Tibial nerve (tissue), 4 donors: ENCODE measurements at regions not wholly inside any gene's neighbourhood (a gene's known extent, or its start where the extent isn't known, plus 50 kb on each side); places are given as distances from the start of the nearest gene placed in this dataset.

ENCODE experiments used
- DNase-seq, 2 donors: peaks; one replicate each; pipeline ENCODE4 v3.0.0-alpha.2; 2019; ENCODE audit warnings: low spot score in 2 of 2
- H3K27ac ChIP-seq, 4 donors: fragments of 200-600 bp; sonication (generic) in 3 of 4; one replicate each; pipeline ENCODE4 v1.5.1; 2017 to 2019; ENCODE audit warnings: mild to moderate bottlenecking in 1 of 4
- H3K27me3 ChIP-seq, 2 donors: fragments of 200-600 bp; sonication (generic) in 1 of 2; one replicate each; pipeline versions ENCODE4 v1.5.1 to v1.6.0; 2017 to 2019
- H3K36me3 ChIP-seq, 3 donors: fragments of 200-600 bp; sonication (generic); one replicate each; pipeline ENCODE4 v1.5.1; 2018 to 2019
- H3K4me1 ChIP-seq, 4 donors: fragments of 200-600 bp; sonication (generic) in 3 of 4; one replicate each; pipeline ENCODE4 v1.5.1; 2017 to 2019
- H3K4me3 ChIP-seq, 4 donors: fragments of 200-600 bp; sonication (generic) in 3 of 4; one replicate each; pipeline ENCODE4 v1.5.1; 2017 to 2019; ENCODE audit warnings: mild to moderate bottlenecking in 1 of 4, moderate library complexity in 1 of 4
- H3K9me3 ChIP-seq, 4 donors: fragments of 200-600 bp; sonication (generic) in 3 of 4; one replicate each; pipeline ENCODE4 v1.5.1; 2017 to 2019
- CTCF ChIP-seq, 5 experiments: fragments of 200-600 bp in 3 of 5; fragments of 450-650 bp in 2 of 5; sonication (generic) in 3 of 5; IDR thresholded peaks; one replicate each; pipeline ENCODE4 v1.5.1; 2016 to 2019; ENCODE audit warnings: antibody characterized with exemption in 5 of 5, mild to moderate bottlenecking in 3 of 5, moderate library complexity in 2 of 5
- EP300 ChIP-seq, 2 donors: sonication (generic); formaldehyde crosslinking; IDR thresholded peaks; one replicate each; pipeline ENCODE4 v1.6.1; 2017; ENCODE audit warnings: antibody characterized with exemption in 2 of 2, mild to moderate bottlenecking in 1 of 2
- POLR2A ChIP-seq, 2 donors: fragments of 450-650 bp; IDR thresholded peaks; one replicate each; pipeline ENCODE4 v1.6.1; 2017; ENCODE audit warnings: antibody characterized with exemption in 2 of 2, mild to moderate bottlenecking in 2 of 2, moderate library complexity in 2 of 2
- WGBS, 2 donors: methylation state at CpG; one replicate each; pipeline ENCODE4 v1.1.5; 2018; 5-methylcytosine and 5-hydroxymethylcytosine counted together

GRCh38 chr1:214970016-214970415, 112.5 kb upstream of the KCNK2 start:
- no peak for DNase-seq
- H3K36me3 ChIP-seq = no peaks in the 10 kb centered on the region
- TF ChIP-seq CTCF (IDR thresholded peaks at IDR 0.05) (no peak), POLR2A (IDR thresholded peaks at IDR 0.05) (no peak), EP300 (IDR thresholded peaks at IDR 0.05) (no peak)
- no peaks in the 10 kb centered on the region for H3K27me3 ChIP-seq
- H3K4me3 ChIP-seq = no peak overlapping the region
- H3K9me3 ChIP-seq = no peaks in the 10 kb centered on the region
- WGBS, 2 donors = 90 to 100% methylated on average over 1 of the region's 1 CpG
- H3K4me1 ChIP-seq = no peaks in the 10 kb centered on the region
- no peak overlapping the region for H3K27ac ChIP-seq

DNA sequence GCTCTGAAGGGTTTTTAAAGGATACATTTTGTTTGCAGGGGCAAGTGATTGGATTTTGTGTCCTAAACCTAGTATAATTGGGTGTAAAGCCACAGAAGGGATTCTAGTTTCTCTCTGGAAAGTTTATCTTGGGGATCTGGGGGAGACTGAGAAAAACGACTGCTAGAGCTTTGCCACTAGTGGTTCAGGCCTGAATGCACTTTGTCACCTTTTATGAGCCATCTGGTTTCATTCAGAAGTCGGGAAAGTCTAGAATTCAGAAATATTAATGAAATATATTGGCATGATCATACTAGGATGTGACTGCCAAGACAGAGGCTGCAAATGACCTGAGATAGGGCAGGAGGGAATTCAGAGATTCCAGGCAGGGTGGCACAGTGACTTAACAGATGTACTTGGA, 111.5 kb upstream of the KCNK2 start:
- Histone ChIP-seq H3K9me3 (no peaks in the 10 kb centered on the region), H3K27me3 (no peaks in the 10 kb centered on the region), H3K4me3 (no peak overlapping the region), H3K27ac (no peak overlapping the region), H3K36me3 (no peaks in the 10 kb centered on the region), H3K4me1 (no peaks in the 10 kb centered on the region)
- WGBS, 2 donors = 42 to 58% methylated on average over 2 of the region's 2 CpGs
- no peak for TF ChIP-seq POLR2A (IDR thresholded peaks at IDR 0.05)
- TF ChIP-seq CTCF (IDR thresholded peaks at IDR 0.05) = no peak
- no peak for TF ChIP-seq EP300 (IDR thresholded peaks at IDR 0.05)
- DNase-seq = no peak

- no peaks in the 10 kb centered on the region for H3K4me1 ChIP-seq
- whole genome bisulfite sequencing, 2 donors = 71 to 81% methylated on average over 2 of the region's 2 CpGs
- DNase-seq = no peak
- no peaks in the 10 kb centered on the region for H3K9me3 ChIP-seq
- H3K4me3 ChIP-seq = no peak overlapping the region
- TF ChIP-seq POLR2A (IDR thresholded peaks at IDR 0.05) (no peak), CTCF (IDR thresholded peaks at IDR 0.05) (no peak), EP300 (IDR thresholded peaks at IDR 0.05) (no peak)
- no peaks in the 10 kb centered on the region for H3K27me3 ChIP-seq
- no peak overlapping the region for H3K27ac ChIP-seq
- no peaks in the 10 kb centered on the region for H3K36me3 ChIP-seq
These were observed 108.5 kb upstream of the KCNK2 start for GRCh38 chr1:214974002-214974401.

GRCh38 chr1:214976665-214977064, 105.9 kb upstream of the KCNK2 start:
- TF ChIP-seq POLR2A (IDR thresholded peaks at IDR 0.05) (no peak), CTCF (IDR thresholded peaks at IDR 0.05) (no peak), EP300 (IDR thresholded peaks at IDR 0.05) (no peak)
- Histone ChIP-seq H3K27ac (no peak overlapping the region), H3K4me3 (no peak overlapping the region), H3K27me3 (no peaks in the 10 kb centered on the region), H3K4me1 (no peaks in the 10 kb centered on the region), H3K9me3 (no peaks in the 10 kb centered on the region), H3K36me3 (no peaks in the 10 kb centered on the region)
- no peak for DNase-seq
- 41 to 43% methylated on average over 5 of the region's 5 CpGs for WGBS, 2 donors

GRCh38 chr1:214977110-214977509, 105.4 kb upstream of the KCNK2 start:
- no peak for TF ChIP-seq CTCF (IDR thresholded peaks at IDR 0.05)
- TF ChIP-seq EP300 (IDR thresholded peaks at IDR 0.05) = no peak
- no peak for TF ChIP-seq POLR2A (IDR thresholded peaks at IDR 0.05)

More at GRCh38 chr1:214977110-214977509, 105.4 kb upstream of the KCNK2 start:
- H3K9me3 ChIP-seq = no peaks in the 10 kb centered on the region
- H3K27me3 ChIP-seq = no peaks in the 10 kb centered on the region
- H3K27ac ChIP-seq = no peak overlapping the region
- H3K36me3 ChIP-seq = no peaks in the 10 kb centered on the region
- DNase-seq = no peak
- no peak overlapping the region for H3K4me3 ChIP-seq
- H3K4me1 ChIP-seq = no peaks in the 10 kb centered on the region
- WGBS, 2 donors = 17 to 32% methylated on average over 3 of the region's 3 CpGs
